Liver (tissue), 3 donors: ENCODE measurements at regions not wholly inside any gene's neighbourhood (a gene's known extent, or its start where the extent isn't known, plus 50 kb on each side); places are given as distances from the start of the nearest gene placed in this dataset.

Source experiments
- ATF3 ChIP-seq: IDR thresholded peaks from 2 replicates; pipeline ENCODE4 v1.6.1; 2016; ENCODE audit warnings: antibody characterized with exemption
- CTCF ChIP-seq: fragments of 150-350 bp; IDR thresholded peaks from 2 replicates; pipeline ENCODE4 v1.5.1; 2017; ENCODE audit warnings: improper control_type of control experiment, low read depth, low read length; ENCODE audit not compliant: missing input control
- FOXA1 ChIP-seq: IDR thresholded peaks from 2 replicates; pipeline ENCODE4 v1.6.1; 2016; ENCODE audit warnings: antibody characterized with exemption
- GABPA ChIP-seq, 2 donors: IDR thresholded peaks in 1 of 2; conservative IDR thresholded peaks in 1 of 2; 2 replicates each; pipeline ENCODE4 v1.6.1; 2016; ENCODE audit warnings: antibody characterized with exemption in 2 of 2, mild to moderate bottlenecking in 1 of 2, moderate library complexity in 1 of 2
- JUND ChIP-seq, 2 donors: IDR thresholded peaks; 2 replicates each; pipeline ENCODE4 v1.6.1; 2016; ENCODE audit warnings: antibody characterized with exemption in 2 of 2
- MAX ChIP-seq: IDR thresholded peaks from 2 replicates; pipeline ENCODE4 v1.6.1; 2016; ENCODE audit warnings: antibody characterized with exemption
- RAD21 ChIP-seq, 2 donors: IDR thresholded peaks; 2 replicates each; pipeline ENCODE4 v1.6.1; 2016; ENCODE audit warnings: antibody characterized with exemption in 2 of 2, mild to moderate bottlenecking in 2 of 2
- REST ChIP-seq: IDR thresholded peaks from 2 replicates; pipeline ENCODE4 v1.6.1; 2016; ENCODE audit warnings: antibody characterized with exemption, mild to moderate bottlenecking
- RXRA ChIP-seq, 2 donors: IDR thresholded peaks; 2 replicates each; pipeline ENCODE4 v1.6.1; 2017 to 2018; ENCODE audit warnings: antibody characterized with exemption in 2 of 2, mild to moderate bottlenecking in 1 of 2
- SP1 ChIP-seq: IDR thresholded peaks from 2 replicates; pipeline ENCODE4 v1.6.1; 2018; ENCODE audit warnings: antibody characterized with exemption, mild to moderate bottlenecking
- TAF1 ChIP-seq: conservative IDR thresholded peaks from 2 replicates; pipeline ENCODE4 v1.6.1; 2016; ENCODE audit warnings: antibody characterized with exemption, mild to moderate bottlenecking
- YY1 ChIP-seq: IDR thresholded peaks from 2 replicates; pipeline ENCODE4 v1.6.1; 2016; ENCODE audit warnings: antibody characterized with exemption, mild to moderate bottlenecking
- donor health status: healthy.
- donor health status: healthy.

- TF ChIP-seq CTCF (no peak), REST (no peak), TAF1 (no peak), GABPA (IDR thresholded peaks at IDR 0.05 in 1 of 2, conservative IDR thresholded peaks at IDR 0.05 in 1 of 2) (no peak), JUND (IDR thresholded peaks at IDR 0.05) (no peak), SP1 (no peak), ATF3 (no peak), RAD21 (IDR thresholded peaks at IDR 0.05) (no peak), MAX (no peak), YY1 (no peak), FOXA1 (no peak), RXRA (IDR thresholded peaks at IDR 0.05) (no peak)
These were observed 661.2 kb upstream of the SEMA6A start for GRCh38 chr5:117235786-117236185.
